HuH-7 (cell line): ENCODE measurements at regions not wholly inside any gene's neighbourhood (a gene's known extent, or its start where the extent isn't known, plus 50 kb on each side); places are given as distances from the start of the nearest gene placed in this dataset.

ENCODE experiments used
- DNase-seq: peaks from one replicate; pipeline ENCODE4 v3.0.0; 2011; ENCODE audit warnings: low spot score

GRCh38 chr1:113265196-113265595, 125.1 kb upstream of the MAGI3 start:
- no peak for DNase-seq

GRCh38 chr1:113266788-113267187, 123.5 kb upstream of the MAGI3 start:
- DNase-seq = no peak

DNA sequence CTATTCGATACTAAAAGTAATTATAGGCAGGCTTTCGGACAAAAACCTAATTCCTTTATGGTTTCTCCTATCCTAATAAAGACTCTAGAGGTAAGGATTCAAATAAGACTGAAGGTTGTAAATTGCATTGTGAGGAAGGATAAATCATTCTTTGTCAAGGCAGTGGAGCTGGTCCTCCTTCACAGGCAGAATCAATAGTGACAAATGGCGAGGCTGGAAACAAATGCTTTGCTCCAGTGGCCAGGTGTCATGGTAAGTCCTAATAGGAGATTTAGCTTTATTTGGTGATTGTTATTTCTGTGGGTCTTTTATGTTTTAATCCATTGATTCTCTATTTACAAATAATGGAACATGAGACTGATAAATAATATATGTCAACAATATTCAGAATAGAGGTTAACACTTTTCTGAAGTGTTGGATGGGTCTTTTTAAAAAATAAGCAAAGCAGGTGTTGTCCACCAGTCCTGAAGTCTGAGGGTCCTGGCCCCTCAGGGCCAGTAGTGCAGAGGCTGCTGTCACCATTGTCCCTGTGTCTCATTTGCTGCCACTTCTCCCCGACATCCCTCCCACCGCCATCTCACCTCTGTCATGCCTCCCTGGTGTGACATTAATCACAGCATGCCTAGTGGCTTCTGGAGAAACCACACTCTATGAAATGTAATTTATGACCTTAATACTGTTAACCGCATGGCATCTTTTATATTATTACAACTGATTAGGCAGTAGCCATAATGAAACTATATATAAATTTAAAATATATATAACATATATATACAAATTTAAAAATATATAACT, 120.9 kb upstream of the MAGI3 start:
- no peak for DNase-seq

GRCh38 chr1:113271039-113271438, 119.3 kb upstream of the MAGI3 start:
- DNase-seq = no peak

DNA sequence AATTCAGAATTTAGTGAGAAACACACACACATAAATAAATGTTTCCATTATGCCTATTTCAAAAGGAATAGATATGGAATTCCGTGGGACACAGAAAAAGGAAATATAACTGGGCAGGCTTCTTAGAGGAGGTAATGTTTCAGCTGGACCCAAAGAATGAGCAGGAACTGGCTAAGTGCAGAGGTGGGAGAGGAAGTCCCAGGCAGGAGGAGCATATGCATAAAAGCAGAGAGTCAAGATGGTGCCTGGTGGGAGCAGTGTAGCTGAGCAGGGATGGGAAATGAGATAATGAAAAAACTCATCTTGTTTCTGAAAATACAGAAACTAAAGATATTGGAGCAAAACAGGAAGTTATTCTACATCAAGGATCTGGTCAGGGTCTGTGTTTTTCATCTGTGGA, 115.2 kb upstream of the MAGI3 start:
- DNase-seq = no peak

- no peak for DNase-seq
Observed at GRCh38 chr1:113275691-113276090, 114.6 kb upstream of the MAGI3 start.

GRCh38 chr1:113276507-113276906, 113.8 kb upstream of the MAGI3 start:
- no peak for DNase-seq

- DNase-seq = no peak
Observed at GRCh38 chr1:113278371-113278770, 111.9 kb upstream of the MAGI3 start.

GRCh38 chr1:113278777-113279176, 111.5 kb upstream of the MAGI3 start:
- DNase-seq = no peak

- no peak for DNase-seq
Observed at GRCh38 chr1:113279776-113280391, 110.4 kb upstream of the MAGI3 start.

DNA sequence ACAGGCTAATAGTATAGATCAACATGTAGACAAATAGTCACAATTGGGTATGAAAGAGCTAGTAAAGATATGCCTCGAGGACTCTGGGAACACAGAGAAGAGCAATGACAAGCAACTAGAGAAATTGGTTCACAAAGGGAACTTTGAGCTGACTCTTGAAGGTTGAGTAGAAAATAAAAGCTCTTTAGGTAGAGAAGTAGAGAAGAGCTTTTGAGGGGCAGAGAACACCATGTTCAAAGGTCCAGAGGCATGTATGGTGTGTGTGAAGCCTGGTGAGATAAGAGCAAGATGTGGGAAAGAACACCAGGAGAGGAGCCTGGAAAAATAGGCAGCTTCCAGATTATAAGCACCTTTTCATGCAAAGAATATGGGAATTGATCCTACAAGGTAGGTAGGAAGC, 109.7 kb upstream of the MAGI3 start:
- DNase-seq = no peak

DNA sequence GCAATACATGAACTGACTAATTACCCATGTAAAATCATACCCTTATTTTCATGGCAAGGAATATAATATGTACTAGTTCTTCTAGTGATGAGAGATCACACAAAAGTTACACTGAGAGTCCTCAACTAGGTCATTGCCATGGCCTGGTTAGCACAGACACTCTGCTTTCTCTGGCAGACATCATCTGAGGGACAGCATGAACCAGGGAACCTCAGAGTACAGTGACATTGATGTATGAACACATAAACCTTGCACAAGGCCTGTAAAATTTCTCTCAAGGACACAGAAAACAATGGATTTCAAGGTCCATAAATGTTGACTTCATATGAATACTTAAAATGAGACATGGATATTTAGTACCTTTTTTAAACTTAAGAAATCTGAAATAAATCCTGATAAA, 108.8 kb upstream of the MAGI3 start:
- no peak for DNase-seq

DNA sequence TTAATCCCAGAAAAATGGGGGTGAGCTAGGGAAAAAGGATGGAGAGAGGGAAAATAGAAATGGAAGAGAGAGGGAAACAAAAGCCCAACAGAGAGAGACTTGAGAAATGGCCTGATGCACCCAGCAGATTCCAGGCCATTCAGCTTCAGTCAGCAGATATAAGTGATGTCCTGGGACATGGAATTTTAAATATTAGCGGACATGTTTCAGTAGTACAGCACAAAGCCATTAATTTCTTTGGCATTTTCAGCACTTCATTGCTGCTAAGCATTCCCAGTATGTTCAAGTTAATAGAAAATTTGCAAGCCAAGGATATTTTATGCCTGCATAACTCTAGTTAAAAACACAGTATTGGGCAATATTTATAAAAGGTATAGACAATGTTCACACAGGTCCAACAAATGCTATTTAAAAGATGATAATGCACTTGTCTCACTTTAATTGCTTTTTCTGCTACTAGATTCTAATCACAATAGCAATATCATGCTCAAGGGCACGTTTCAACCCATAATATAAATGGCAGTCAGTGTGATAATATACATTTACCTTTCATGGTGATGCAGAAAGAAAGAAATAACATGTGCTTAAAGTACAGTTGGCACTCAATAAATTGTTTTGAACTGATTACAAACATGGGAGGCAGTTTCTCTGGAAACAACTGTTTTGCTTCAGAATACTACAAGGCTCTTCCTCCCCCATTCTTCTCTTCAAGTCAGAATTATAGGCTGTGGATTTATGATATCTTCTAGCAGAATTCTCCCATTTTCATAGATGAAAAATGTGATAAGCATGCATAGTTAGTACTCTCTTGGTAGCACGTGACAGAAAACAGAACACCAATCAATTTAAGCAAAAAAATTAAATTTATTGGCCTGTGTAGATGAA, 108.1 kb upstream of the MAGI3 start:
- DNase-seq = no peak

DNA sequence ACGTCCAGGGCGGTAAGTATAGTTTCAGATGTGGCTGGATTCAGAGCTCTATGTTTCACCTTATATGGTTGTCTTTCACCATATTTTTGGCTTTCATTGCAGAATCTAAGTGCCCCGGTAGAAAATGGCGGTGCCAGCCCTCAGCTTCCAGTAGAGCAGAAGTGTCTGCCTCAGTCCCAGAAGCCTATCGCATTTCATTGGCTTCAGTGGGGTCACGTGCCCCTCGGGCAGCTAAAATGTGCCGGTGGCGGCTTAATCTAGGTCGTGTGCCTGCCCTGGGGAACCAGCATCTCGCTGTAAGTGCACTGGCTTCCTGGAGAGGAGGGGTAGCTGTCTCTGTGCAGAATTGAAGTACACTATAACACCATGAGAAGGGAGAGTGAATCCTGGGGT, 107.4 kb upstream of the MAGI3 start:
- no peak for DNase-seq

GRCh38 chr1:113283914-113284313, 106.4 kb upstream of the MAGI3 start:
- no peak for DNase-seq

- DNase-seq = no peak
Observed at GRCh38 chr1:113286156-113286555, 104.2 kb upstream of the MAGI3 start.

DNA sequence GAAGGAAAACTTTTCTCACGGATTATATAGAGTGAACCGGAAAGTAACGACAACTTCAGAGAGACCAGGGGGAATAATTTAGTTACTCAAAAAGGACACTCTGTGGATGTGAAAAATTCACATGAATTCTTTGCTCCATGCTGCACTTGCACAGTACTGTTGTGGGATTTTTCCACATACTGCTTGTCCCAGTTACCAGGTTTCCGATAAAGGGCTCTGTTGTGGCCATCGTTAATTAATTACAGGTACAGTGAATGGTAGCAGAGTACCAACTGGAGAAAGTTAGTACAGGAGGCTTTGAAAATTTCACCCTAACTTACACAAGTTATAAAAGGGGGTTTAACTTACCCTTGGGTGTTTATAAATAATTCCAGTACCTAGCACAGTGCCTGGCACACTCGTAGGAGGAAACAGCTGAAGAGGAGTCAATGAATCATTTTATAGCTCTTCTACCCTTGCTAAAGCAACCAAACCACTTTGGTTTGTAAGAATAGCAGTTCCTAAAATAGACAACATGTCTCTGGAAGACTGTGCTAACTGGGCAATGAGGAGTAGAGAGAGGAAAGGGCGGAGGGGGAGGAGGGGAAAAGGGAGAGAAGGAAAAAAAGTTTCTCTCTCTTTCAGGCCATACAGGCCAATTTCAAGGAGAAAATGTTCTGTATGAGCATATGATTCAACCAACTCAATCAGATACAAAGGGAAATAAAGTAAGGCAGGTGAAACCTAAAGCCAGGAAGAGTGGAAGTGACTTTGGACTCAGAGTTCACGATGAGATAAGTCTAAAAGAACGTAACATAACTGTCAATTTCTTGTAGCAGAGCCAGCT, 98.3 kb upstream of the MAGI3 start:
- no peak for DNase-seq

DNA sequence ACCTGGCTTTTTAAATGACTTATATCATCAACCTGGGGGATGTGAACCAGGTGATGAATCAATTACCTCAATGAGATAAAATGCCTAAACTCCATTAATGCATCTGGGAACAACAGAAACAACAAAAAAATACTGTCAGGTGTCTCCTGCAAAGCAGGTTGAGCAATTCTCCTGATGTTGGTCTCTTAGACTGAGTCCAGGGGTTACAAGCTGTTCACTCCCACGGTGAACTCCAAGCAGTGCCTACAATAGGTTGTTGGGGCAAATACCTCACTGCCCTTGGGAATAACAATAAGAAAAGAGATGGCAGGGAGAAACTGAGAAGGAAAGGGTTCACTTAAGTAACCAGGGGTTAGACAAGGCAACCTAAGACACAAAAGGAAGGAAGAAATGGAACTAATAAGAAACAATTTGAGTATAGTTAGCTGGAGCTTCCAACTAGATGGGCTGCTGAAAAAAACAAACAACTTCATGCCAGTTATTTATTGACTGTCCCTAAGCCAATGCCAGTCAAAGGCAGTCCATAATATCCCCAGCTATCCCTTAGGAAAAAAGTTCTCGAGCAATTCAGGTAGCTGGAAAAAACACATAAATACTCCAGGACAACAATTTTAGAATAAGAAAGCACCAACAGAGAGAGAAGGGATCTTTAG, 97.6 kb upstream of the MAGI3 start:
- DNase-seq = peak; percentile 15

DNA sequence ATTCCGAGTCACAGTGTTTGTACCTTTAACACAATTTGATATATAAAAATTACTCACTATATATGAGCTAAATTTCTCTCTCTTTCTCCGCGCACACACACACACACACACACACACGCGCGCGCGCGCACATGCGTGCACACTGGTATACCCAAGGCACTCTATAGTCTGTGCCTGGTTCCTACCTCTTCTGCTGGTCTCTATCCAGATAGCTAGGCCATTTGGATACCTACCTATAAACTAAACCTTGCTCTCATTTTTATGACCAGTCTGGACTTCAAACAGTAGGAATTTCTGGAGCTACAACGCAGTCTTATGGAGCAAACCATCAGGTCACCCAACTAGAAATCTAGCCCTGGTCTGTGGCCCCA, 97.1 kb upstream of the MAGI3 start:
- DNase-seq = no peak

DNA sequence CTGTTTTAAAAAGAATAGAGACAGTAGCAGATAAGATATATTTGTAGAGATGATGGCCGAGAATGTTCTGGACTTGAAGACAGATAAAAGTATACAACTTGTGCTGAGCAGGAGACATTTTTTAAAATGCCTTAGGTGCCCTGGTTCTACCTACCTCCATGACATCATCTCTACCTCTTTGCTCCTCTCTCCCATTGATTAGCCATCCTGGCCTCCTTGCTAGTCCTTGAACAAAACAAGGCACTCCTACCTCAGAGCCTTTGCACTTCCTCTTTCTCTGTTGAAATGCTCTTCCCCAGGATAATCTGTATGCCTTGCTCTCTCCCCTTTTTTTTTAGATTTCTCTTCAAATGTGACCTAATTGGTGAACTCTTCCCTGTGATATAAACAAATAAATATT, 92.6 kb upstream of the MAGI3 start:
- no peak for DNase-seq

DNA sequence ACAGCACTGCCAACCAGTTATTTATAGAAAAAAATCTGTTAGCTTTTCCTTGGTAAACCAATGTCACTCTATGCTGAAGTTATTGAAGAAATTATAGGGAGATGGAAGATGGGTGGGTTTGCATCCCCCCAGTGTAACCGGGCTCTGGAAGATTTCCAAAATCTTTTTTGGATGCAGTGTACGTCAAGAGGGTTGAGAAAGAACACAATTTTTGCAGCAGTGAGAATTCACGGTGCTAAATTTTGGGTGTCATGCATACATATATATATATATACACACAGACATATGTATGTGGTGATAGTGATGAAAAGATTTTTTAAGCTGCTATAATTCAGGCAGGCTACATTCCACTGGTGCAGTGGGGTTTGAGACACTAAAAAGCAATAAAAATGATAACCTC, 91.4 kb upstream of the MAGI3 start:
- DNase-seq = no peak

DNA sequence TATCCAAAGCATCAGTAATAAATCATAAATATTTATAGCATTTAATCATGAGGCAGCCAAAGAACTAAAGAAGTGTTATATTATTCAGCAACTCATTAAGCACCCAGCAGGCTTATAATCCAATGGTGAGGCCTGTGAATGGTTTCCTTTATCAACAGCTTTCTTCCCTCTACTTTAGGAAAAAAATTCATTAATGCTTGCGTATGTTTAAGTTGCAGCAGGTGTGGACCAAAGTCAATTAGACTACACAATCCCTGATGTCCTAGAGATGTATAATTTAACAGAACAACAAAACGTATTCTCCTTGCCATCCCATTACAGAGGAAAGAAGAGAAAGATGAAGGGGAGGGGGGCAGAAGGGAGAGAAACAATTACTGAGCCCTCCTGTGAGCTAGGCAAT, 87.7 kb upstream of the MAGI3 start:
- DNase-seq = no peak
